NCI-H2196 (cell line): ENCODE measurements at regions not wholly inside any gene's neighbourhood (a gene's known extent, or its start where the extent isn't known, plus 50 kb on each side); places are given as distances from the start of the nearest gene placed in this dataset.

Source experiments
- DNase-seq: peaks from one replicate; lab custom pipeline; 2025; ENCODE audit not compliant: unreplicated experiment; lab: John Stamatoyannopoulos, UW

DNA sequence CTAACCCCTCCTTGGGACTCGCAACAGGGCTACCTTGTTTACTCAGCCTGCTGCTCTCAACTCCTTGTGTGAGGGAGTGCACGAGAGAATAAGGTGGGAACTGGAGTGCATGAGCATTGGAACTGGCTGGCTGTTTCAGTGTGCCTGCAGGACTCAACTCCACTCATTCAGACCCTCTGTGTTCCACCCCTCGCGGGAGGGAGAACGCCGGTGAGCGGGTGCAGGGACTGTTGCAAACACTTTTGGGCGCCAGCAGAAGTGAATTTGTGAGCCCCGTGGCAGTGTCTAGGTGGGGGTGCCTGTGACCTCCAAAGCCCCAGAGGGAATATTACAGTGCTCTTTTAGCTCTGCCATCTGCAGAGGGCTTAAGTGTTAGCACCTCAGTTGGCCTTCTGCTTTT is 1978.3 kb upstream of the PIK3C3 start:
- no peak for DNase-seq

GRCh38 chr18:39972521-39972920 is 1982.5 kb upstream of the PIK3C3 start:
- no peak for DNase-seq

GRCh38 chr18:39969803-39970494 is 1985.1 kb upstream of the PIK3C3 start:
- DNase-seq, result no peak

DNA sequence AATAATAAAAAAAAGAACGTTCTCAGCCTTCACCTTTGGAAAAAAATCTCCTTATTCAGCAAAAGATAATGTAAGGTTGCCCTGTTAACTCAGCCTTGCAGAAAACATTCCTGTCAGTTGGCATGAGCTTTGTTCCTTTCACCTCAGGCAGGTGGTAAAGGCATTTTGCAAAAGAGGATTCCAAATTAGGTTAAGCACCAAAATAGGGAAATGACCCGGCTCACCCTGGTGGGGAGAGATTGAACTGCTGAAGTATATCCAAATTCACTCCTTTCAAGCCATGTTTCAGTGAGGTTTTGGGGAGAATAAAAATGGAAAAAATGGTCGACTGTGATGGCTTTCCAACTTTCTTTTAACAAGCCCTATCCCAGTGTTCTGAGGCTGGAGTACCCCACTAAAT is 1988.8 kb upstream of the PIK3C3 start:
- peak; percentile 20 for DNase-seq

GRCh38 chr18:39962546-39962945 is 1992.5 kb upstream of the PIK3C3 start:
- no peak for DNase-seq

- DNase-seq, result no peak
These were observed 1994.5 kb upstream of the PIK3C3 start for GRCh38 chr18:39960550-39960949.

GRCh38 chr18:39959839-39960238 is 1995.2 kb upstream of the PIK3C3 start:
- no peak for DNase-seq

DNA sequence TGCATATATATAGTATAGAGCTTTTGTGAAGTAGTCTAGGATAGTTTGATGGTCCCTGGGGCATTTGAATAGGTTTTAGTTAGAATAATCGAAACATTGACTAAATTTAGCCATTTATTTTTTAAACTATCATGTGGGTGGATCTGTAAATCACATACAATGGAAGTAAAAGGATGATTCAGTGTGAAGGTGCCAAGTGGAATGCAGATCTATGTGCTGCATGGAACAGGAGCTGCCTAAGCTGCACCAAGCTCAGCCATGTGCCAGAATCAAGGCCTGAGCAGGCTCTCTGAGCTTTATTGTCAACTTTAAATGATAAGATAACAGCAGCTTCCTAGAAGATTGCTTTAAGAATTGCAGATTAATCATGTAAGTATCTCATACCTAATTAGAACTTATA is 1996.2 kb upstream of the PIK3C3 start:
- DNase-seq, result no peak

GRCh38 chr18:39952816-39953215 is 2002.2 kb upstream of the PIK3C3 start:
- DNase-seq, result no peak

GRCh38 chr18:39951142-39951720 is 2003.8 kb upstream of the PIK3C3 start:
- DNase-seq, result no peak

GRCh38 chr18:39946623-39947061 is 2008.4 kb upstream of the PIK3C3 start:
- DNase-seq, result peak; percentile 69

GRCh38 chr18:39945076-39945475 is 2010.0 kb upstream of the PIK3C3 start:
- DNase-seq, result no peak

DNA sequence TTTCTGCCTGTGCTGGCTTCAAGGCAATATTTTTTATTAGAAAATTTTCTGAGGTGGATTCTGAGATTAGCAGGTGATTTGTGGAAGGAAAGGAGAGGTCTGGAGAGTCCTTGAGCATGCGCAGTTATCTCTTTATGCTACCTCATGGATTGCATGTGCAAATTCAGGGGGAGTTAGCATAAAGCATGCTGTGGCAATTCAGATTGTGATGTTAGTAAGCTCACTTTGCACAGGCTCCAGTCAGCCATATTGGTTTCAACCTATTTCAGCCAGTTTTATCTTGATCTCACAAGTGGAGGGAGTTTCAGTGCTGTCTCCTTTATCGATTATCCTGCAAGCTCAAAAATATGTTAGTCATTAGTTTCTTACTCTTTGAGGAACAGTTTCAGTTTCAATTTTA is 2012.3 kb upstream of the PIK3C3 start:
- peak; percentile 6 for DNase-seq

- DNase-seq, result no peak
These were observed 2016.1 kb upstream of the PIK3C3 start for GRCh38 chr18:39938676-39939608.

GRCh38 chr18:39935598-39935997 is 2019.4 kb upstream of the PIK3C3 start:
- DNase-seq, result no peak

DNA sequence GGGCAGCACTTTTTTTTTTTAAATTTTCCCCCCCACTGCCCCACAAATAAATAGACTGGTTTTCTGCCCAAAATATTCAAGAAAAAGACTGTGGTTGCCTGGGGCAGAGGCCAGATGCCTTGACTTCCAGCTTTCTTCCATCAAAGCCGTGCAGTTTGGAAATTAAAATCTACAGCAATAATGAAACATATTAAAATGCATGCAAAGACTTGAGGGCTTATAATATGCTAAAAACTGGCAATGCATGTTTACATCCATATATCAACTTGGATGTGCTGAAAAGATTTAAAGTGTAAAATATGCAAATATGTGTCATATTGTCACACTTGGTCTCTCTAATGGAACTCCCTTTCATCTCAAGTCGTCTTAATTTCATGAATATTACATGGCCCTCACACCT is 2036.2 kb upstream of the PIK3C3 start:
- no peak for DNase-seq

GRCh38 chr18:39913672-39914366 is 2041.2 kb upstream of the PIK3C3 start:
- no peak for DNase-seq

DNA sequence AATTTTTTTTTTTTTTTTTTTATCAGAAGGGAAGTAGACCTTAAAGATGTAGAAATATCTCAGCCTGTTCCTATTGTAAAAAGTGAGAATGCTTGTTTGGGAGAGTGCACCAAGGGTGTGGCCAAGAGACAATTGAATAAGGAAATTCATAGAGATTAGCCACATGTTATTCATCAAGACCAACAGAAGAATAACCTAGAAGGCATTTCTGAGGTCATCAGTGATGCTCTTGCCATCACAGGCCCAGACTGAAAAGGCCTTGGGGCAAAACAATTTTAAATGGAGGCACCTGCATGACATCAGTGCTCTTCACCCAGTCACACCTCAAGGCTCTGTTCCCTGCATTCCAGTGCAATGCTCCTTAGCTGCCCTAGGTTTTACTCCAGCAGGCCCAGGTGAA is 2043.3 kb upstream of the PIK3C3 start:
- DNase-seq, result no peak

DNA sequence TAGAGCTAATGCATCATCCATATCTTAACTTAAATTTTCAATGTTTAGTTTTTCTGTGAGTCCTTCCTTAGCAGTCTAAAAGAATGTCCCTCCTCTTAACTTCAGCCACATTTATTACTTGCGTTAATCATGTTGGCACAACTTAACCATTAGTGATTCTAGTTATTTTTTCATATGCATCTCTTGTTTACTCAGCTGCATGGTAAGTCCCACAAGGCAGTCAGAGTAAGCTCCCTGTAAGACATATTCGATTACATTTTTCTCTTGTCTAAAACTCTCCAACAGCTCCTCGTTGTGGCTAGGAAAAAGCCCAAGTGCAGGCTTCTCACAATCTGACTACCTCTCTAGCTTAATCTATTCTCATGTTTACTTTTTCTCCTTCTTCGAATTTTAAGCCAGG is 2045.3 kb upstream of the PIK3C3 start:
- peak; percentile 53 for DNase-seq

DNA sequence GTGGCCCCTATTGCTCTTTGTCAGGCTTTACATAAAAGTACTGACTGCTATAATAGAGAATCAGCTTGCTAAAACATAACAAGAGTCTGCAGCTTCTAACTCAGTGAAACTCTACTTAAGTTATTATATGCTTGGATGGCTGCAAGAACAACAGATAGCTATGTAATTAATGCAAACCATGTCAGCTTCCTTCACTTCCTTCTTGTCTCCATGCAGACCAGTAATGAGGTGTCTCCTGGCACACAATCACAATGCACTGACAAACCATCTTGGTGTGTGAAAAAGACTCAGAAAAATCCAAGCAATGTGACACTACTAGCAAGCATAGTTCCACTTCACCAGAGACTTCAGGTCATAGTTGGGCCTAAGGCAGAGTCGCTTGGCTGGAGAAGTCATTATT is 2068.9 kb upstream of the PIK3C3 start:
- DNase-seq, result no peak

DNA sequence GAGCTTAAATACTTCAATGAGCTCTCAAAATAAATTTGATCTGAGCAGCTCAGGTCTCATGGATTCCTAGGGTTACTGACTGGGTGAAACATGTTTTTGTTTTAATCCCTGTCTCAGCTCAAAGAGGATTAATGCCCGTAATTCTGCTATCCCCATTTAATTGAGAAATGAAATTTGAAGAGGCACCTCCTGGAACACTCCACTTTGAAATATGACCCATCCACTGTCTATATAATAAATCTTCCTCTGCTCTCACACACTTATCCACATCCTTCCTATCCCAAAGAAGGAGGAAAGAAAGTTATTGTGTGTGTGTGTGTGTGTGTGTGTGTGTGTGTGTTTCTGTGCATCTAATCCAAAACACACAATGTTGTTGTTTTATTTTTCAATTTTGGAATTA is 2082.4 kb upstream of the PIK3C3 start:
- no peak for DNase-seq
